Retinal pigment epithelial cell (primary cell): ENCODE measurements at regions not wholly inside any gene's neighbourhood (a gene's known extent, or its start where the extent isn't known, plus 50 kb on each side); places are given as distances from the start of the nearest gene placed in this dataset.

Experiments
- DNase-seq: peaks from one replicate; pipeline ENCODE4 v3.0.0-alpha.2; 2010; ENCODE audit warnings: low read depth
- H3K4me3 ChIP-seq: 2 replicates; pipeline ENCODE4 v1.5.1; 2011; ENCODE audit warnings: mild to moderate bottlenecking, low read length, control low read depth, moderate library complexity
- TF ChIP-seq, protein P1 (sequence below): conservative IDR thresholded peaks from 2 replicates; pipeline ENCODE4 v1.5.1; 2011; ENCODE audit warnings: low read depth, low read length, control low read depth, inconsistent platforms

DNA sequence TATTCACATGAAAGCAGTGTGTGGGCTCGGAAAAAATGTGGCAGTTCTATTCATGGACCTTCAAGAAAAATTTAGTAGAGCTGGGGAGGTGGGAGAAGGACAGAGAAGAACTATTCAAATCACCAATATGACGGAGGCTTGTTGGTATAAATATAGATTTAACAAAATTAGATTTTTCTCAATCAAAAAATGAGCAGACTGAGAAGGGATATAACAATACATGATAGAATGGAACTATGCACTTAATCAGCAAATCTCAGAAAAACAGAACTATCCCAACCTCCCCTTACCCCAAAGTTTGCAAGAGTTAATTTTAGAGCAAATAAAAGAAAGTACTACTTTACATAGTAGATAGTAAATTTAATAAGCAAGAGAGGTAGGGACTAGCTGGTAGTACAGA is 194.6 kb upstream of the BCL6 start:
- TF ChIP-seq, protein P1, sequence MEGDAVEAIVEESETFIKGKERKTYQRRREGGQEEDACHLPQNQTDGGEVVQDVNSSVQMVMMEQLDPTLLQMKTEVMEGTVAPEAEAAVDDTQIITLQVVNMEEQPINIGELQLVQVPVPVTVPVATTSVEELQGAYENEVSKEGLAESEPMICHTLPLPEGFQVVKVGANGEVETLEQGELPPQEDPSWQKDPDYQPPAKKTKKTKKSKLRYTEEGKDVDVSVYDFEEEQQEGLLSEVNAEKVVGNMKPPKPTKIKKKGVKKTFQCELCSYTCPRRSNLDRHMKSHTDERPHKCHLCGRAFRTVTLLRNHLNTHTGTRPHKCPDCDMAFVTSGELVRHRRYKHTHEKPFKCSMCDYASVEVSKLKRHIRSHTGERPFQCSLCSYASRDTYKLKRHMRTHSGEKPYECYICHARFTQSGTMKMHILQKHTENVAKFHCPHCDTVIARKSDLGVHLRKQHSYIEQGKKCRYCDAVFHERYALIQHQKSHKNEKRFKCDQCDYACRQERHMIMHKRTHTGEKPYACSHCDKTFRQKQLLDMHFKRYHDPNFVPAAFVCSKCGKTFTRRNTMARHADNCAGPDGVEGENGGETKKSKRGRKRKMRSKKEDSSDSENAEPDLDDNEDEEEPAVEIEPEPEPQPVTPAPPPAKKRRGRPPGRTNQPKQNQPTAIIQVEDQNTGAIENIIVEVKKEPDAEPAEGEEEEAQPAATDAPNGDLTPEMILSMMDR: no peak
- no peak for DNase-seq
- H3K4me3 ChIP-seq: no peak overlapping the region

DNA sequence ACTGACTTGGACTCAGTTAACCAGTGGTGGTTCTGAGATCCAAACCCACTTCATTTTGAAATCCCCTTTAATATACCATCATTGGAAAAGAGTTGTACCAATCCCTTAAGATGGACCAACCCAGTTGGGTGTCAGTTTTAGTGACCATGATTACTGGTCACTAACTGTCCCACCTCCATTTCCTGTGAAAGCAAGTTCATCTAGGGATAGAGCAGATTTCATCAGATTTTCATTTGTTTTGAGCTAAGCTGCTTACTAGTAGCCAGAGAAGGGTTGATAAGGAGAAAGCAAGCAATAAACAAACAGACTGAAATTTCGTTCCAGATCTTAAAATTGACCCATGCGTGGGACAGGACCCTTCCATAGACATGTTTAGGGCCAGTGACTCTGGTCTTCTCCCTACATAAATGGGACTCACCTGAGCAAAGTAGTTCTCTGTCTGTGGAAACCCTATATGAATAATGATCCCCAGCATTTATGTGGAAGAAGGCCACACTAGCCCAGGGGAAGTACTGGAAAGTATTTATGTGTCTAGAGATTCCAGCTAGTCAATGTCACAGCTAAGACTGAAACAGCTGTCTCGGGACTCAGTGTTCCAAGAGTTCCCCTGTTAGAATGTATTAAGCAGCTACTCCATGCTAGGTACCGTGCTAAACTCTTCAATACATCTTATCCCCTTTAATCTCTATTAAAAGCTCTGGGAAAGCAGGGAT is 196.0 kb upstream of the BCL6 start:
- H3K4me3 ChIP-seq: no peak overlapping the region
- TF ChIP-seq, protein P1: no peak
- no peak for DNase-seq

DNA sequence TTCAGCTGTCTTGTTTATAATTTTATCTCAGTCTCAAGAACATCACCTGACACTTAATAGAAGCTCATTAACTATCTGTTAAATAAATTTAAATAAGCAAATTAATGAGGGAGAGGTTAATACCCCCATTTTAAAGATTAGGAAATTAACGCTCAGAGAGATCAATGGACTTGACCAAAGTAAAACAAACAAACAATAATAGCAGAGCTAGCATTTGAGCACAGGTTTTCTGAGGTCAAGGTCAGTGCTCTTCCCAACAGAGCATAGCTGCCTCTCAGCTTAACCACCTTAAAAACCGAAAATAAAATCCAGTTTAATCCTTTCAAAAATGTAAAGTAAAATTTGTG is 196.6 kb upstream of the BCL6 start:
- H3K4me3 ChIP-seq: no peak overlapping the region
- TF ChIP-seq, protein P1: no peak
- DNase-seq: no peak

DNA sequence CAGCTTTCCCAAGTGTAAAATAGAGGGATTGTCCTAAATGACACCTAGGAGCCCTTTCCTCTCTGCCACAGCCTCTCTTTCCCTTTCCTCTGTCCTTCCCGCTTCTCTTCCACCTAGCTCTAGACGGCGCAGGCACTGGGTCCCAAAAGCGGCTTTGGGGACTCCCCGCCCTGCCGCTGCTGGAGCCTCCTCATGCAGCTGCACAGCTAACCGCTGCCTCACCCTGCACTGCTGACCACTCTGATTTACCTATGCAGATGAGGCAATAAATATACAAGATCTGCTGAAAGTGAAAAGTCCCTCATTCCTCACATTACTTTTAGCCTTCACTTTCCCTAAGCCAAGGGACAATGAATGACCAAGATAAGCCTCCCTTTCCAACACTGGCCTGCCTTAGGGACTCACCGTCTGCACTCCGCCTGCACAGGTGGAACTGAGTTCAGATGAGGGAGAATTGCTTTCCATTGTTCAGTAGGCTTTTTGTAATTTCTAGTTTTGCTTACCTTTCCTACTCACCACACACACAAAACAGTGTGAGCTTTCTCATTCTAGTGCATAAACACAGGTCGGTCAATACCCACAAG is 197.5 kb upstream of the BCL6 start:
- no peak overlapping the region for H3K4me3 ChIP-seq
- DNase-seq: no peak
- TF ChIP-seq, protein P1: no peak

DNA sequence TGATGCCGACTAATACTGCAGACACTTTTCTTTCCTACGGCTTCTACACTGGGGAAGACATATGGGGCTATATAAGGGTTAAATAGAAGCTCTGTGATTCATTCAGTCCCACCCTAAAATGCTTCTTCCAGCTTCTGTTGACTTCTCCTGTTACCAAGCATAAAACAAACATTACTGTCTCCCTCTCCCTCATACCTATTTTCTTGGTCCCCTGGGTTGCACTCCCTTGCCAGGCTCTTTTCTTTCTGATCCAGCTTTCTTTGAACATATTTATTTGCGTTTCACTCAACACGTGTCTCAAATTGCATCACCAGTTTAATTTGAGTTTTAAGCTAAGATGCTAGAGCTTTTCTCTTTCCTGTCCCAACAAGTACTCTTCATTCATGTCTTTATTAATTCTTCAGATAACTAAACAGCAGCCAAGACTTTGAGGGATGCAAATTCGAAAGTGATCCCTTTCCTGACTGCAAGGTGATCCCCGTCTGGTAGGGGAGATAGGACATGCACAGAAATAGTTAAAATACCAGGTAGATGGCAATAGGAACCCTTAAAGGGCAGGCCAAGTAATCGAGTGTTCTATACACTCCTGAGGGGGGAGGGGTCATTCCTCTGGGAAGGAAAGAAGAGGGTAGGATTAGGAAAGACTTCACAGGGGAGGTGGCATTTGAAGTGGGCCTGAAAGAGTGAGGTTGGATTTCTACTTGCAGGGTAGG is 198.6 kb upstream of the BCL6 start:
- TF ChIP-seq, protein P1: no peak
- no peak for DNase-seq
- H3K4me3 ChIP-seq: no peak overlapping the region

DNA sequence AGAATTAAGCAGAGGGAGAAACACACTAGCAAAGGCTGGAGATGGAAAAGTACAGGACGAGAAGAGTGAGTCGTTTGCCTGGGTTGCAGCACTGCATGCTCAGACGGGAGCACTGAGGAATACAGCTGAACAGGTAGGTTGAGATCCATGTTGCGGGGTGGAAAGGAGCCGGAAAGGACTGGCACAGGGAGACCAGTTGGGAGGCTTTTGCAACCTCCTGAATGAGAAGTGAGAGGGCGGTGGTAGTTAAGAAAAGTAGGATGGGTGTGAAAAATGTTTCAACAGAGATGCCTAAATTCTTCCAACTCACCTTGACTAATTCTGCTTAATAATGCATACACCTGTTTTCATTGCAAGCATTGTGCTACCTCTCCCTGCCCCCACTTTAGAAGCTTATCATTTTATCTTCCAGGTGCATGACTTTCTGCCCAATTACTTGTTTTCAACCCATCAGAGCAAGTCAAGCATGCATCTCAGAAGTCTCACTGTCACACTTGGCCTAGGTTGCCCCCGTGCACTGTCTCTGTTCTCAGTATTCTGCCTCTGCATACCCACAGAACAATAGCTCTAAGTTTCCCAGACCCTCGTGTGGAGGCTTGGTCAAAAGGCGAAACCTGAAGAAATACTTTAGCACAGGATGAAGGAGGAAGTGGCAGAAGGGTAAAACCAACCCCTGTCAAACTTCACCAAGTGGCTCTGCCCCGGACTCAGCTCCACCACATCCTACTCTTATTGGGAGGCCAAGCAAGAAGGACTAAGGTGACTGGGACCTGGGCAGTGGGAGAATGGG is 199.3 kb upstream of the BCL6 start:
- no peak overlapping the region for H3K4me3 ChIP-seq
- no peak for DNase-seq
- TF ChIP-seq, protein P1: no peak
